Amniotic epithelial cell (primary cell): ENCODE measurements at regions not wholly inside any gene's neighbourhood (a gene's known extent, or its start where the extent isn't known, plus 50 kb on each side); places are given as distances from the start of the nearest gene placed in this dataset.
A peak's percentile ranks its signal among the peaks of the same experiment; 100 is the strongest.
"Not testable (repeated sequence)": the region's sequence is repeated elsewhere in the genome, so short reads cannot be mapped to it uniquely, and the experiment has no call there.

Experiments used
- DNase-seq: peaks from one replicate; pipeline ENCODE4 v3.0.0-alpha.2; 2010; ENCODE audit warnings: low read depth

DNA sequence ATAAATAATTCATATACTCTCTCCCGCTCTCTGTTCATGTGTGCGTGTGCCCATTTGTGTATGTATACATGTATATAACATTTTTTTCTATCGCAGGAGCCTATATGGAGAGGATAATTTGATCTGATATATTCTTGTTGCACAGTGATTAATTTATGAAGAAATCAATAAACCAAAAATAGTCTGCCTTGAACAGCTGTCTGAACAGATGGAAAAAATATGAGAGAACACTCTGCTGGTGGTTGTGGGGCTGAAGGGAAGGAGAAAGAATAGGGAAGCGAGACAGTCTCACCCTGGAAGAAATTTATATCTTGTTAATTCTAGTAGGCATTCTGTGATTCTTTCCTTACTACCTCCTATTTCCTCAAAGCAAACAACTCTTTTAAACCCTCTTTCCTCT lies 96.6 kb upstream of the B3GAT2 start:
- DNase-seq = no peak

DNA sequence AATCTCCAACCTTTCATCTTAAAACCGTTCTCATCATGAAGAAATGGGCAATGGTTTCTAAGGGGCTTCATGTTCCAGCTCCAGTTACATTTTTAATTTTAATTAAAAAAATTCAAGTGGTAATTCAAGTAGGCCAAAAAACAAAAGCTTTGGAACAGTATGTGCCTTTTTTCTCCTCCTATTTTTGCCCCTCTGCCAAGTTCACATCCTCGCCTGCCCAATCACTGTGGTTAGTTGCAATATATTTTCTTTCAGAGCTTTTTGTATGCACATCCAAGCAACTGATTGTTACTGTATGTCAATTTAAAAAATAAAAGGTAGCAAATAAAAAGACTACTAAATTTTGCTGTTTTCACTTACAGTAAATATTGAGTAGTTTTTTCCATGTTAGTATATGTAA lies 99.8 kb upstream of the B3GAT2 start:
- no peak for DNase-seq

DNA sequence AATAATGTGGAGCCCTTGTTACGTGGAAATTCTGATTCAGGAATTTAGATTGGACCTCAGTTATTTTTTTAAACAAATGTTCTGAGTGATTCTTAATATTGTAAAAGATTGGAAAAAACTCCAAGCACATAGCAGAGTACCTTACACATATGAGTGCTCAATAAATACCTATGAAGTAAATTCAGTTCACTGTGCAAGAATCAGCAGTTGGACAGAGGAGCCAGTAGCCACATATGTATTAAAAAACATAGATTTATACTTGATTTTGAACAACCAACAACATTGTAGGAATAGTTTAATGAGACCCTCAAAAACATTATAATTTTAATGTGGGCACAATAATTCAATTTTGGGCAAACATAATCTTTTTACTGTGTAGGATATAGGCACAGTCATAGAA lies 109.3 kb upstream of the B3GAT2 start:
- peak; percentile 5 for DNase-seq

DNA sequence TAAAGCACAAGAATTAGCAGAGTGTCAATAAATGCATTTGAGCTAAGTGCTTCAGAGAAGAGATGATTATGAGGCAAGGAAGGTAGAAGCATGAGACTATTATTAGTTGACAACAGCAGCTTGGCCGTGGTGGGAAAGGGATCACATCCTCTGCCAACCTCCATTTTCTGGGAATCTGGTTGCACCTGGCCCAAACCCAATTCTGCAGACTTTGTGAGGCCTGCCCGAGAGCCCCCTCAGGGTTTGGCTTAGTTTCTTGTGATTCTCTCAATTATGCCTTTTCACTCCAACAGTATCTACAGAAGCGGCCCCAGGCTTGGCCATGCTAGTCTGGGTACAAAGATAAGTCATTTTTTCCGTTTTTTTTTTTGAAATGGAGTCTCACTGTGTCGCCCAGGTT lies 111.0 kb upstream of the B3GAT2 start:
- no peak for DNase-seq

DNA sequence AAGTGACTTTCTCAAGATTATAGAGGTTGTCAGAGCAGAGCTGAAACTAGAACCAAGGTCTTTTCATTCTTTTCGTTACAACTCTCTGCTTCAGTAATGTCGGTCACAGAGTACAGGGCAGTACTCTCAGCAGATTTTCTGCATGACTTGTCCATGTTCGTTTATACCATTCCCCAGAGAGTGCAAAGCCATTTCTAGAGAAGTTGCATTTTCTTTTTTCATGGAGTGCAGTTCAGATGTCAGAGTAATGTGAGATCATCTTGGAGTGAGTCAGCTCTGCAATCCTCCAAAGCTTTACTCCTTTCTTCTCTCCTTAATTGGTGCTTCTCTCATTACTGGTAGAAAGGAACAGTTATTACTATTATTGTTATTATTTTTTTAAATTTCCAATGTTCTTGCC lies 115.6 kb upstream of the B3GAT2 start:
- peak; percentile 3 for DNase-seq

DNA sequence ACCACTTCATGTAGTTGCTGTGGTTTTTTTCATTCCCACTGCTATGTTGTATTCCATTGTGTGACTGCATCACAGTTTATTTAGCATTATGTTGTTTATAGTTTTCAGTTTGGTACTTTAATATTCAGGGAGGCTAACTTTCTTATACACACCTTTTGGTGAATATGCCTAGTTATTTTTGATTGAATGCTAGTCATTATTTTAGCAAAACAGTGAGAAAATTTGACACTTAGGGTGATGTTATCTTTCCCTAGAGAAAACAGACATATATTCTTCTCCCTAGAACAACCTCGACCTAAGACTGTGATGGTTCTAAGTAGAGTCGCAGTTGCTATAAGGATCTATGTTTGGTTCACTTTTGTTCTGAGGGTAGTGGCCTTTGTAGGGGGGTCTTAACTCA lies 120.8 kb upstream of the B3GAT2 start:
- DNase-seq = no peak

DNA sequence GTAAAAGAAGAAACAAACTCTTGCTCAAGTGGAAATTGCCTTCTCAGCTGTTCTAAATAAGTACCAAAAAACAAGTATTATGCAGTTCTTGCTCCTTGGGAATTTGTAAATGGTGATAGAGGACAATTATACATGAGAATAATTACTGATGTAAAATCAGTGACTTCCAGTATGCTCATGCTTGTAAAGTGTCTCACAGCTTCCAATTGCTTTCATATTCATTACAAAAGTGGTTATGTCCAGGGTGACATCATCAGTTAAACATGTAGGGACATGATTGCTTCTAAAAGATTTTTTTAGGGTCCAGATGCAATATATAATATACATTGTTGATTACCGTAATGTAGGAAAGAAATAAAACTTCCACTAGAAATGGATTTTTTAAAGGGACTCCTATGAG lies 122.8 kb upstream of the B3GAT2 start:
- peak; percentile 11 for DNase-seq

DNA sequence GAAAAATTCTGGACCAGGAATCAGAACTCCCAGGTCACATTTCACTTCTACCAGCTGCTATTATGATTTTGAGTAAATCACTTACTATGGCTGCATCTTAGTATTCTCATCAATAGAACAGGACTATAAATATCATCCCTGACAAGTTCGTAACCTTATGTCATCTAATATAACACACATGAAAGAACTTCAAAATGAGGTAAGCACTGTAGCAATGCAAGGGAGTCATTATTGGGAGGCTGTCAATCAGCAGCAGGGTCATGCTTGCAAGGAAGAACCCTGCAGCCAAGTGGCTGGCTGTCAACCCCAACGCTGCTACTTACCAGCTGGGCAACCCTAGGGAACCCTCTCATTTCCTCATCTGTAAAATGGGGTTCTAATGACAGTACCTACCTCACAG lies 123.3 kb upstream of the B3GAT2 start:
- no peak for DNase-seq

DNA sequence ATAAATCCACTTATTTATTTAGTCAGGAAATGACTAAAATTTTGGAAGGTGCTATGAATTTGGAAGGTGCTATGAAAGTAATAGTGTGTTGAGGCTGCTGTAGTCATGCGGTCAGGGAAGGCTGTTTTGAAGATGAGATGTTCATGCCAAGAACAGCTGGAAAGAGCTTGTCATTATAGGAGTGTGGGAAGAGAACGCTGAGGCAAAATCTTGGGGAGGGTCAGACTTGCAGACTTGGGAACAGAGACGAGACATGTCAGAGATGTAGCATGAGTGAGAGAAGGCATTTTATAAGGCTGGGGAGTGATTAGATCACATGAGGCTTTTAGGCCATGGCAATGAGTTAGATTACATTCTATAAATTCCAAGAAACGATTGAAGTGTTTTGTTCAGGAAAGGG lies 124.0 kb upstream of the B3GAT2 start:
- DNase-seq = no peak

DNA sequence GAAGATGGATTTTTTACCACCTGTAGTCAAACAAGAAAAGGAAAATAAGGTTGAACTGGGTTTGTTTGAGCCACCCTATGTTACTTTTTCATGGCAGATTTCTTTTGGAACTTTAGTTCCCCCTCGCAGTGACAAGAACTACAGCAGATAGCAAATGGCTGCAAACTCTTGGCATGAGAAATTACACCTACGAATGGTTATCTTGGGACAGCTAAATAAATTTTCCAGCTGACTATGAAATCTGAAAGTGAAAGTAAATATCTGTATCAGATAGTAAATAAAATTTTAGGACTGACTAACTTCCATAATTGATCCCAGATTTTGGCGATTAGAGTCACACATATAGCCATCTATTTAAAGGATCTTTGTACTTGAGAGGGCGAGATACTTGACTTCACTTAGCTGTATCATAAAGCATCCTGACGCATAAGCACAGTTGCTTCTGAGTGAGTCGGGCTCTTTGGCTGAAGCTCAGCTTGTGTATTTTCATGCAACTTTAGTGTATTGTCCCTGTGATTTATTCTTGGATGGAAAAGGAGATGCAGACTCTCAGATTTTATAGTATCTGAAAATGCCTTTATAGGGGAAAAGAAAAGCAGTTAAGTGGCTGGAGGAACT lies 125.3 kb upstream of the B3GAT2 start:
- DNase-seq = no peak

DNA sequence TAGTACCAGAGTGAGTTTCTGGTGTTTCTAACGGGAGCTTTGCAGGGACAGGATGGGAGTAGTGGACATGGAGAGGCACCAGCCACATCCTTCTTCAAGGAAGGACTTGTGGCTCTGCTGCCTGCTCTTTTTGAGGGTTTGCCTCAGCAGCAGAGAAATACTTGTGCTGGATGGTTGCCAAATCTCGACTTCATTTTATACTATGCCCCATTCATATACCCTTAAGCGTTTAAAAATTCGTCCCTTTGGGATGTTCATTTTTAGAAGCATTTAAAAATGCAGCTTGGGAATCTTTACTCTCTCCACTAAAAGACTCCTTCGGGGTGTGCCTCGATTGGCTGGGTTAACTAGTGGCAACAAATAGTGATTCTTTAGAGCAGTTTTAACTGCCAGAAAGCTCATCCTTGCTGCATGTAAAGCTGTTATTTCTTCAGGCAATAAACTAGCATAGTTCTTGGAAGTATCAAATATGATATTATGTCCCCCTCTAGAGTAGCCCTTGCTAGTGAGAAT lies 126.5 kb upstream of the B3GAT2 start:
- DNase-seq = no peak

DNA sequence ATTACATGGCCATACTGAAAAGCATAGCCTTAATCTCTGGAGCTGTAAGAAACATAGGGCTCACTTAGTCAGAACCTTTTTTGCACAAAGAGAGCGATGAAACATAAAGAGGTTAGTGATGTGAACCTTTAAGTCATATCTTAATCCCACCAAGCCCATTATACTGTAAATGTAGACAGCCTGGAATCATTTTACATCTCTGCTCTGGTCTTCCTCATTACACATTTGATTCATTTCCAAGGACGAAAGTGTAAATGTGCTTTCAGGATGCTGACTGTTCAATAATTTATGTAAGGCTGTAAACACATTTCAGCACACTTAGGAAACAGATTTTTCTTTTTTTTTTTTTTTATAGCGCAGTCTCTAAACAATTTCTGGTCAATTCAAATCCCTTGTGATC lies 131.3 kb upstream of the B3GAT2 start:
- DNase-seq = no peak

DNA sequence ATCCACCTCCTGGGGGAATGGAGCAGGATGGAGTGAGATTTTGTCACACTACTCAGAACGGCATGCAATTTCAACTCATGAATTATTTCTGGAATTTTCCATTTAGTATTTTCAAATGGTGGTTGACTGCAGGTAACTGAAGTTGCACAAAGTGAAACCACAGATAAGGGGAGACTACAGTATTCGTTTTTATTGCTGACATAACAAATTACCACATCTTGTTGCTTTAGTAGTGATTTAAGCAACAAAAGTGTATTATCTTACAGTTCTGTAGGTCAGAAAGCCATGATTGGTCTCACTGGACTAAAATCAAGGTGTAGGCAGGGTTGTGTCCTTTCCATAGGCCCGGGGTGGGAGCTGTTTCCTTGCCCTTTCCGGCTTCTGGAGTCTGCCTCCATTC lies 133.4 kb upstream of the B3GAT2 start:
- no peak for DNase-seq

DNA sequence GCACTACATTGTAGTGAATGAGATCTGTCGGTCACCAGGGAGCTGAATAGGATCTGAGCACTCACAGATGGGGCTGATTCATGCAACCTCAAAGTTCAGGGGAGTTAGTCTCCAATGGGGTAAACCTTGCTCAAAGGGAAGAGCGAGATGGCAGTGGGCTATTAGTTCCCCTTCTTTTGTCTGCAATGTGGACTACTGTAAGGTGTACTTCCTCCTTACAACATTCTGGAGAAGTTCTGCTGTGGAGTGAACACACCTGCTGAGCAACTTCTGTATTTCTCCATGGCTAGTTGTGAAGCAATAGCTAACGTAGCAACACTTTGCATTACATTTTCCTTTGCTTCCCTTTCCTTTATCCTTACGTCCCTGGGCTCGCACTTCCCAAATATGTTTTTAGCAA lies 134.3 kb upstream of the B3GAT2 start:
- no peak for DNase-seq

DNA sequence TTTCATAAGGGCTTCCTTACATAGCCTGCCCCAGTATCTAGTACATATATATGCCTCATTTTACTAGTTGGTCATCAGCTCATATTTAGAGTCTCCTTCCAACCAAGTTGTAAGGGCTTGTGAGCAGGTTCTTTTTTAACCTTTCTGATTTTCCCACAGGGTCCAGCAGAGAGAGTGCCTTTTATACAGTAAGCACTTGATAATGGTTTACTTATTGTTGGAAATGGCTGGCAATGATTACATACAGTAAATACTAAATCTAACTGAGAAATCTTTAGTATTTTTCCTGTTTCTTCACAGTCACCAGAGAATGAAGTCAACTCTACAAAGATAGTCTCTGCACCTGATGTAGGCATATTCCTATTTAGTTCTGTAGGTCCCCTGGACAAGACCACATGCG lies 135.1 kb upstream of the B3GAT2 start:
- no peak for DNase-seq

DNA sequence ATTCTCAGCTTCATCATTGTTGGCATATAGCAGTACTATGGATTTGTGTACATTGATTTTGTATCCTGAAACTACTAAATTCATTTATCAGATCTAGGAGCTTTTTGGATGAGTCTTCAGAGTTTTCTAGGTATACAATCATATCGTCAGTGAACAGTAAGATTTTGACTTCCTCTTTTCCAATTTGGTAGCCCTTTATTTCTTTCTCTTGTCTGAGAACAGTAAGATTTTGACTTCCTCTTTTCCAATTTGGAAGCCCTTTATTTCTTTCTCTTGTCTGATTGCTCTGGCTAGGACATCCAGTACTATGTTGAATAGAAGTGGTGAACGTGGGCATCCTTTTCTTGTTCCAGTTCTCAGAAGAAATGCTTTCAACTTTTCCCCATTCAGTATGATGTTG lies 140.4 kb upstream of the B3GAT2 start:
- DNase-seq = not testable (repeated sequence)

DNA sequence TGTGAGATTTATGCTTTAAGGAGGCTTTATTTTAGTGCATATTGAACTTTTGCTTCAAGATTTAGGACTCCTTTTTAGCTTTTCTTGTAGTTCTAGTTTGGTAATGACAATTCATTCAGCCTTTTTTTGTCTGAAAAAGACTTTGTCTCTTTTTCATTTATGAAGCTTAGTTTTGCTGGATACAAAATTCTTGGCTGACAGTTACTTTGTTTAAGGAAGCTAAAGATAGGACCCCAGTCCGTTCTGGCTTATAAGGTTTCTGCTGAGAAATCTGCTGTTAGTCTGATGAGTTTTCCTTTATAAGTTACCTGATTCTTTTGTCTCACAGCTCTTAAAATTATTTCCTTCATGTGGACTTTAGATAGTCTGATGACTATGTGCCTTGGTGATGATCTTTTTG lies 142.8 kb upstream of the B3GAT2 start:
- no peak for DNase-seq

DNA sequence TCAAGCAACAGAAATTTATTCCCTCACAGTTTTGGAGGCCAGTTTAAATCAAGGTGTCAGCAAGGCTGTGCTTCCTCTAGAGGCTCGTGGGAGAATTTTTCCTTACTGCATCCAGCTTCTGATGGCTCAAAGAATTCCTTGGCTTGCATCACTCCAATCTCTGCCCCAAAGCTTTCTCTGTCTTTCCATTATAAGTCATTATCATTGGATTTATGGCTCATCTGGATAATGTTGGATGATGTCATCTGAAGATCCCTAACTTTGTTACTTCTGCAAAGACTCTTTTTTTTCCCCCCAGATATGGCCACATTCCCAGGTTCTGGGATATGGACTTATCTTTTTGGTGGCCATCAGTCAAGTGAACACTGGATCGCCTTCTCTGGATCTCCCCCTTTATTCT lies 146.3 kb upstream of the B3GAT2 start:
- peak; percentile 58 for DNase-seq

DNA sequence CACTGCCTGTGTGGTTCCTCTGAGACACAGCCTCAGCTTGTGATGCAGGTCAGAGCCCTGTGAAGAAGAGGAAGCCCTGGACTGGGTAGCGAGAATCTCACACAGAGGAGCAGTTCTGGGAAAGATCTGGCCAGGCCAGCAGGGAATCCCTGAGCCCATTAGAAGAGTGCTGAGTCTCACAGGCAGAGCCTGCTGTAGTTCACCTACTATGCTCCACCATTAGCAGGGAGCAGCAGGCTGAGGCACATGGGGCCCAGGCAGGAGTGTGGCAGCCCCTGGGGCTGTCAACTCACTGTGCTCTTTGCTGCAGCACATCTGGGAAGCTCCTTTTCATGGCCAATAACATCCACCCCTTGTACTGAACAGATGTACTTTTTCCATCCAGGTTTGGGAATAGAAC lies 146.8 kb upstream of the B3GAT2 start:
- DNase-seq = no peak

DNA sequence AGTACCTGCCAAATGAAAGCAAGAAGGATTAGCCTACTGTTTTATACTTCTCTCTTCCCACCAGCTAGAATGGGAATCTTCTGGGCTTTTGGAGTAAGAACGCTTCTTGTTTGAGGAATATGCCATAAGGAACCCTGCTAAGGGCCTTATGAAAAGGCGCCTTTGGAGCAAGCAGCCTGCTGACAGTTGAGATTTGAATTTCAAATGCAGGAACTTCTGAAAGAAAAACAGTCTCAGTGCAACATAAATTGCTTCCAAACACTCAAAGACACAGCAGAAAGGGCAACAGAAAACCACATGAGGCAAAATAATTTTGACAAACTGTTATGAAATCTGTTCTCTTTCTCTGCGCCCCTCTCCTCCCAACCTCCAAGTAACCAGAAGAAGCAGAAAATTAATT lies 149.4 kb upstream of the B3GAT2 start:
- DNase-seq = no peak

DNA sequence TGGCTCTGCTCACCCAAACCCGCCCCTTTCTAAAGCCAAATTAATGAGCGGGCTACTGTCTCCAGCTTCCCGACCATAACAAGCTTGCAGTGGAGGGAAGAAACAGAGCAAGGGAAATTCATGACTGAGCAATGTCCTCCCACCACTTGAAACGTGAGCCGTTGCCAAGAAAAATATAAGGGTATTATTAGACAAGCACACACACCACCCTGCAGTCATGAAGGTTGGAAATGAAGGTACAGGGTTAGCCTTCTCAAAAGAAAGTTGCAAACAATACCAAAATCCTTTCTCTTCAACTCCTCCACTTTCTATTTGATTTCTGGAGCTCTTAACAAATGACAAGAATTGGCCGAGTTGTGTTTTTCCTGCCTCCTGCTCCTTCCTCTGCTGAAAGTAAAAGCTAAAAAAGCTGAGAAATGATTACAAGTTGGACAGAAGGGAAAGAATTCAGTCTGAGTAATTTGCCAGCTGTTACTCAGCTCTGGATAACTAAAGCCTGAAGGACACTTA lies 151.1 kb upstream of the B3GAT2 start:
- DNase-seq = peak; percentile 85

DNA sequence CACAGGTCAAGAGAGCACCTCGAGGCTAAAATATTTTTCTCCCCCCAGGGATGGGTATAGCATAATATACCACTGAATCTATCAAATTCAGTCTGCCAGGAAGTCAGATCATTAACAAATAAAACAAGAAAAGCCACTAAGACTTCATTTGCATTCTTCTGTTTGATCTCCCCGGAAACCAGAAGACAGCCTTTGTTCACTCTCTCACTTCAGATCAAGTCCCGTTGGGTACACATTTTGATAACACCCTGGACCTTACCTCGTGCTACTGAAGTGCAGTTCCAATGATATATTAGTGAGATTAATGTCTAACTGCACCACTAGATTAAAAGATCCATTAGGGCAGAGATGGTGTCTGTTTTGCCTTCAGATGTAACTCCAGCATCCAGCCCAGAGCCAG lies 157.7 kb upstream of the B3GAT2 start:
- no peak for DNase-seq

DNA sequence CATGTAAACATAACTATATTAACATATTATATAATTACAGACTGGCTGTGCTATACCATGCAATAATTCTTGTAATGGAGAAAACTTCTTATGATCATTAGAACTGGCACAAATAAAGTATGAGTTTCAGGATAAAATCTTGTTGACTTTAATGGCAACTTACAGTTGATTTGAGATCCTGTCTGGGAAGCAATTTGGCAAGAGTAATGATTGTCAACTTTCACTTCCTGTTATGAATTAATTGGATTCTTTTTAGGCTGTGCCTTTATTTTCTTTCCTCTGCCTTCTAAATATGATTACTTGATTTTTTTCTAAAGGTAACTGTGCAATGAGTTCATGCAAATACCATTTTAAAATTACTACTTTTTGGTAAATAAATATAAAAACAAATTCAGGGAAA lies 158.1 kb upstream of the B3GAT2 start:
- no peak for DNase-seq

DNA sequence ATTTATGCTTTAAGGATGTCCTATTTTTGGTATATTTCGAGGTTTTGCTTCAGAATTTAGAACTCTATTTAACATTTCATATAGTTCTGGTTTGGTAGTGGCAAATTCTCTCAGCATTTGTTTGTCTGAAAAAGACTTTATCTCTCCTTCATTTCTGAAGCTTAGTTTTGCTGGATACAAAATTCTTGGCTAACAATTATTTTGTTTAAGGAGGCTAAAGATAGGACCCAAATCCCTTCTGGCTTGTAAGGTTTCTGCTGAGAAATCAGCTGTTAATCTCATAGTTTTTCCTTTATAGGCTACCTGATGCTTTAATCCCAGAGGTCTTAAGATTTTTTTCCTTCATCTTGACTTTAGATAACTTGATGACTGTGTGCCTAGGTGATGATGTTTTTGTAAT lies 162.7 kb upstream of the B3GAT2 start:
- DNase-seq = no peak

DNA sequence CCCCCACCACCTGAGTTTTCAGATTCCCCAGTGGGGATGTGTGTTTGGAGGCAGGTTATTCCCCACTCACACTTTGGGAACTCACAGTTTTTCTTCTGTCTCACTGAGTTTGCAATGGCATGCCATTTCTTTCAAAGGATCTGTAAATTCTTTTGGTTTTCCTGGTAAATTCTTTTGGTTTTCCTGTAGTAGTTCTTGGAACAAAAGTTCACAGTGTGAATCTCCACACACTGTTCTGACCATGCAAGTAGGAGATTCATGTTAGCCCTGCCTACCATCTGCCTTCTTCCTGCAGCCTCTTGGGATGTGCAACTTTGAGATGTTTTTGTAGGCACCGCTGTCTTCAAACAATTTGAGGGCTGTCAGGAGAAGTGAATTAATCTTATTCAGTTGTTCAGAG lies 165.6 kb upstream of the OGFRL1 start:
- peak; percentile 66 for DNase-seq
